Keratinocyte (primary cell): ENCODE measurements at regions not wholly inside any gene's neighbourhood (a gene's known extent, or its start where the extent isn't known, plus 50 kb on each side); places are given as distances from the start of the nearest gene placed in this dataset.

Experiments used
- DNase-seq: peaks from one replicate; pipeline ENCODE4 v3.0.0-alpha.2; 2011; ENCODE audit warnings: low read depth, missing footprints, low spot score
- FAIRE-seq: peaks from 2 replicates; lab custom pipeline; 2011; peaks lifted over from hg19 to GRCh38; lab: Jason Lieb, UNC
- H2AFZ ChIP-seq: 2 replicates; pipeline ENCODE4 v1.6.0; 2012; ENCODE audit warnings: low read length, control low read depth, inconsistent platforms; ENCODE audit not compliant: control insufficient read depth
- H3K27ac ChIP-seq: 2 replicates; pipeline ENCODE4 v1.5.1; 2011; ENCODE audit warnings: low read length; ENCODE audit not compliant: control insufficient read depth, insufficient read depth
- H3K27me3 ChIP-seq: 3 replicates; pipeline ENCODE4 v1.6.0; 2011; ENCODE audit warnings: low read length; ENCODE audit not compliant: control insufficient read depth, insufficient read depth; ENCODE audit errors: extremely low read depth
- H3K36me3 ChIP-seq, 2 experiments: 2 replicates in 1 of 2; 3 replicates in 1 of 2; pipeline ENCODE4 v1.5.1; 2011; ENCODE audit warnings: low read length in 2 of 2, mild to moderate bottlenecking in 1 of 2; ENCODE audit not compliant: control insufficient read depth in 2 of 2, insufficient read depth in 2 of 2; ENCODE audit errors: extremely low read depth in 1 of 2
- H3K4me1 ChIP-seq: 3 replicates; pipeline ENCODE4 v1.5.1; 2011; ENCODE audit warnings: low read length; ENCODE audit not compliant: control insufficient read depth, insufficient read depth; ENCODE audit errors: extremely low read depth
- H3K4me2 ChIP-seq: 3 replicates; pipeline ENCODE4 v1.6.0; 2011; ENCODE audit warnings: low read depth, low read length; ENCODE audit not compliant: control insufficient read depth, insufficient read depth; ENCODE audit errors: extremely low read depth
- H3K4me3 ChIP-seq, 3 experiments: fragments of 200-600 bp in 1 of 3; sonication (generic) in 1 of 3; 2 replicates in 2 of 3; 3 replicates in 1 of 3; pipeline ENCODE4 v1.5.1; 2011 to 2016; ENCODE audit warnings: low read length in 3 of 3, mild to moderate bottlenecking in 3 of 3, control low read depth in 2 of 3, inconsistent platforms in 1 of 3, low read depth in 1 of 3, mixed read lengths in 1 of 3, mixed run types in 1 of 3, moderate library complexity in 1 of 3; ENCODE audit not compliant: control insufficient read depth in 2 of 3, insufficient read depth in 2 of 3; ENCODE audit errors: extremely low read depth in 1 of 3
- H3K79me2 ChIP-seq: 2 replicates; pipeline ENCODE4 v1.6.0; 2012; ENCODE audit warnings: low read length; ENCODE audit not compliant: control insufficient read depth, insufficient read depth
- H3K9ac ChIP-seq: 3 replicates; pipeline ENCODE4 v1.6.0; 2011; ENCODE audit warnings: low read length; ENCODE audit not compliant: control insufficient read depth, insufficient read depth; ENCODE audit errors: extremely low read depth
- H3K9me1 ChIP-seq: 3 replicates; pipeline ENCODE4 v1.6.0; 2011; ENCODE audit warnings: low read length; ENCODE audit not compliant: control insufficient read depth, insufficient read depth; ENCODE audit errors: extremely low read depth
- H3K9me3 ChIP-seq: 2 replicates; pipeline ENCODE4 v1.5.1; 2012; ENCODE audit warnings: low read depth, low read length; ENCODE audit not compliant: control insufficient read depth
- H4K20me1 ChIP-seq: 3 replicates; pipeline ENCODE4 v1.6.0; 2011; ENCODE audit warnings: low read length; ENCODE audit not compliant: control insufficient read depth, insufficient read depth; ENCODE audit errors: extremely low read depth
- CTCF ChIP-seq, 3 experiments: IDR thresholded peaks in 1 of 3; conservative IDR thresholded peaks in 1 of 3; optimal IDR thresholded peaks in 1 of 3; 2 replicates in 2 of 3; 3 replicates in 1 of 3; pipeline versions ENCODE3 to v1.5.1; 2011; ENCODE audit warnings: low read length in 3 of 3, mild to moderate bottlenecking in 3 of 3, moderate library complexity in 2 of 3, control low read depth in 1 of 3, inconsistent platforms in 1 of 3; ENCODE audit not compliant: insufficient read depth in 2 of 3; ENCODE audit errors: extremely low read depth in 1 of 3
- EZH2 ChIP-seq: IDR thresholded peaks from one replicate; pipeline ENCODE4 v1.6.1; 2012; ENCODE audit warnings: inconsistent platforms, mild to moderate bottlenecking, low read length, moderate library complexity
- dilution Hi-C: fragments of 300-500 bp; cut with MboI; formaldehyde crosslinking; loops from one replicate; pipeline ENCODE4 v1.7.0; 2020; ENCODE audit warnings: low sequenced_read_pairs; ENCODE audit not compliant: extremely low pct_ligation_motif_present

DNA sequence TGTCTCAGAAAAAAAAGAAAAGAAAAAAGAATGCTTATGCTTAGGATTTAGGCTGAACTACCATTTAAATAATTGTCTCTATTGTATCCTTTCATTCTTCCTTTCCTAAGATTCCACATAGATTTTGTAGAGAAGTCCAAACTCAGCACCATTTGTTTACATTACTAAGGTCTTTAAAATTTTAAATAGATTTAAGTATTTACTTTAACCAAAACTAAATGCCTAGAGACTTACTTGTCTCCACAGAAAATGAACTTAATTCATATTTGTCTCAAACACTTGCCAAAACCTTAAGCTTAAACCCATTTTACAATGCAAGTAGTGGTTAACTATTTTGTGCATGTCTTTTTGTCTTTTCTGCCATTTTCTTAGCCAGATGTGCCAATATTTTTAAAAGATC, 54.1 kb upstream of the ABI1 start:
- H3K27me3 ChIP-seq, result no peaks in the 10 kb centered on the region
- H3K79me2 ChIP-seq, result no peaks in the 10 kb centered on the region
- no peak overlapping the region for H2AFZ ChIP-seq
- H4K20me1 ChIP-seq, result no peaks in the 10 kb centered on the region
- FAIRE-seq (no peak), DNase-seq (no peak)
- H3K36me3 ChIP-seq, result no peaks in the 10 kb centered on the region
- H3K9me3 ChIP-seq, result no peaks in the 10 kb centered on the region
- no peak overlapping the region for H3K9ac ChIP-seq
- dilution Hi-C loops, result no loop called here
- TF ChIP-seq CTCF (optimal IDR thresholded peaks at IDR 0.05 in 1 of 3, IDR thresholded peaks at IDR 0.05 in 1 of 3, conservative IDR thresholded peaks at IDR 0.05 in 1 of 3; ENCODE audit: extremely low read depth in 1 of 3, insufficient read depth in 2 of 3, low read length in 3 of 3), result no peak
- no peak for TF ChIP-seq EZH2
- no peak overlapping the region for H3K4me2 ChIP-seq
- no peak overlapping the region for H3K4me3 ChIP-seq
- no peaks in the 10 kb centered on the region for H3K4me1 ChIP-seq
- no peak overlapping the region for H3K27ac ChIP-seq
- no peaks in the 10 kb centered on the region for H3K9me1 ChIP-seq

DNA sequence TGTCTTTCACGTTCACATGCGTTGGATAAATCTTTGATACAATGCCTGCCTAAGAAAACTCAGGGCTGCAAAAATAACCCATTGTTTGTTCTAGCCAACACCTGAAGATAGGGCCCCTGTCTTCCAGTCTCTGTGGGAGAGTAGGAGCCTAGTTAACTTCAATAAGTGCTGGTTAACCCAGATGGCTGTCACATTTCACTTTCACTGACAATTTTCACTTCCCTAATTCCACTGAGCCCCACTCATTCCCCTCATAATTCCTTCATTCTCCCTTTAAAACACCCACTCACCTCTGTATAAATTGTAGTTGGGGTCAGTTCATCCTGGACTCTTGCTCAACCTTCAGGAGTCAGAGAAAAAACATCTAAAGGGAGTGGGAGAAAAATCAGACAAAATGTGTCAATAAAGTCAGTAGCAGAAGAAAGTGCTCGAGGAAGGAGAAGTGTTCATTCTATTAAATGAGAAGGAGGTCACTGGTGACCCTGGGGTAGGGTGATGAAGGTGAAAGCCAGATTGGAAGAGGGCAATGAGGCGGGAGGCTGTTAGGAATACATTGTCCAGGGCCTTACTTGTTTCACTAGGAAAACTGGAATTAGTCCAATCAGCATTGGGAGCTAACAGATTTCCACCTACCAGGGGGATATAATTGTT, 51.2 kb upstream of the ABI1 start:
- DNase-seq, result no peak
- no peaks in the 10 kb centered on the region for H3K9me1 ChIP-seq
- no peaks in the 10 kb centered on the region for H3K36me3 ChIP-seq
- no peak overlapping the region for H3K9ac ChIP-seq
- no peak overlapping the region for H3K4me2 ChIP-seq
- TF ChIP-seq CTCF (optimal IDR thresholded peaks at IDR 0.05 in 1 of 3, IDR thresholded peaks at IDR 0.05 in 1 of 3, conservative IDR thresholded peaks at IDR 0.05 in 1 of 3; ENCODE audit: extremely low read depth in 1 of 3, insufficient read depth in 2 of 3, low read length in 3 of 3) (no peak), EZH2 (no peak)
- no peaks in the 10 kb centered on the region for H4K20me1 ChIP-seq
- H2AFZ ChIP-seq, result no peak overlapping the region
- H3K4me3 ChIP-seq, result no peak overlapping the region
- no peak overlapping the region for H3K27ac ChIP-seq
- dilution Hi-C loops, result no loop called here
- no peaks in the 10 kb centered on the region for H3K4me1 ChIP-seq
- FAIRE-seq, result no peak
- no peaks in the 10 kb centered on the region for H3K9me3 ChIP-seq
- H3K79me2 ChIP-seq, result no peaks in the 10 kb centered on the region
- H3K27me3 ChIP-seq, result no peaks in the 10 kb centered on the region
